ENCODE measurements at regions not wholly inside any gene's neighbourhood (a gene's known extent, or its start where the extent isn't known, plus 50 kb on each side); places are given as distances from the start of the nearest gene placed in this dataset.

DNA sequence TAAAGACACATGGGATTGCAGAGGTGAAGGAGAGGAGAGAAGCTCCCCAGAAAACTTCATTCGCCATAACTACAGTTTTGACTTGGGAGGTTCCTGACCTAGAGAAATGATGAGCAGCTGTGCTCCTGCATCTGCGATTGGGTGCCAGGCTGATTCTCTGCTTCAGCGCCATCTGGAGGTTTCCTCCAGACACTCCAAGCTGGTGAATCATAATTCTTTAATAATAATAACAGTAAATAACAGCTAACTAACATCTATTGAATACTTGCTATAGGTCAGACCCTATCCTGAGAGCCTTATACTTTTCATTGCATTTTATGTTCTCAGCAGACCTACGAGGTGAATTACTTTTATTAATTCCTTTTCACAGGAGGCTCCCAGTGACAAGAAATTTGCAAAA is 575.8 kb downstream of the TOX3 start:
- TF ChIP-seq, protein P1, sequence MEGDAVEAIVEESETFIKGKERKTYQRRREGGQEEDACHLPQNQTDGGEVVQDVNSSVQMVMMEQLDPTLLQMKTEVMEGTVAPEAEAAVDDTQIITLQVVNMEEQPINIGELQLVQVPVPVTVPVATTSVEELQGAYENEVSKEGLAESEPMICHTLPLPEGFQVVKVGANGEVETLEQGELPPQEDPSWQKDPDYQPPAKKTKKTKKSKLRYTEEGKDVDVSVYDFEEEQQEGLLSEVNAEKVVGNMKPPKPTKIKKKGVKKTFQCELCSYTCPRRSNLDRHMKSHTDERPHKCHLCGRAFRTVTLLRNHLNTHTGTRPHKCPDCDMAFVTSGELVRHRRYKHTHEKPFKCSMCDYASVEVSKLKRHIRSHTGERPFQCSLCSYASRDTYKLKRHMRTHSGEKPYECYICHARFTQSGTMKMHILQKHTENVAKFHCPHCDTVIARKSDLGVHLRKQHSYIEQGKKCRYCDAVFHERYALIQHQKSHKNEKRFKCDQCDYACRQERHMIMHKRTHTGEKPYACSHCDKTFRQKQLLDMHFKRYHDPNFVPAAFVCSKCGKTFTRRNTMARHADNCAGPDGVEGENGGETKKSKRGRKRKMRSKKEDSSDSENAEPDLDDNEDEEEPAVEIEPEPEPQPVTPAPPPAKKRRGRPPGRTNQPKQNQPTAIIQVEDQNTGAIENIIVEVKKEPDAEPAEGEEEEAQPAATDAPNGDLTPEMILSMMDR (IDR thresholded peaks at IDR 0.05): no peak
- no peak for TF ChIP-seq POLR2AphosphoS5 (IDR thresholded peaks at IDR 0.05; ENCODE audit: insufficient read depth in 1 of 2, low read depth in 1 of 2)

Data from vagina (tissue), 2 donors.